ENCODE measurements at regions not wholly inside any gene's neighbourhood (a gene's known extent, or its start where the extent isn't known, plus 50 kb on each side); places are given as distances from the start of the nearest gene placed in this dataset.

DNA sequence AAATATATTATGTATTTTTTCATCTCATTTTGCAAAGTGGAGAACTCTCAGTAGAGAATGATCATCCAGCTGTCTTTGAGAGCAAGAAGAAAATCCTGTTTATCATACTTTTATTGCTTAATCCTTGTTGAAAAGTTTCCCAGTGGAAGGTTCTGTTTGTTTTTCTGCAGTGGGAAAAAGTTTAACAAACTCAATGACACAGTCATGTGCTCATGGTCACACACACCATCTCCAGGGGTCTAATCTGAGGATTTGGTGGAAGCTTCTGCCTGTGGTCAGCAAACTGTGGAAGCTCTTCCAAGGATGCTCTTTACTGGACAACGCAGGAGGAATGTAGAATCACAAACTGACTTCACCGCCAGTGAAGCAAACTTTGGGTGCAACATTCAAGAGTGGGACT lies 1003.9 kb downstream of the SORCS3 start:
- no peaks in the 10 kb centered on the region for H4K20me1 ChIP-seq (ENCODE audit: control insufficient read depth, insufficient read depth, low read length, poor library complexity, severe bottlenecking)
- H3K27ac ChIP-seq (ENCODE audit: low read length in 2 of 2): no peak overlapping the region
- no peaks in the 10 kb centered on the region for H3K9me3 Mint-ChIP-seq (ENCODE audit: insufficient read depth)
- H2AFZ ChIP-seq (ENCODE audit: insufficient read depth, low read depth, low read length, poor library complexity, severe bottlenecking): no peak overlapping the region
- no peak overlapping the region for H3K27ac Mint-ChIP-seq
- no peaks in the 10 kb centered on the region for H3K27me3 ChIP-seq (replicated peaks in 1 of 4; ENCODE audit: control extremely low read depth in 1 of 4, control insufficient read depth in 3 of 4, insufficient read depth in 4 of 4, low read length in 3 of 4)
- CTCF ChIA-PET: no interaction called here
- ATAC-seq (ENCODE audit: low read depth) (no peak), DNase-seq (no peak)
- POLR2A ChIA-PET: no interaction called here
- H3K9ac ChIP-seq (ENCODE audit: low read length): no peak overlapping the region
- no peak for TF ChIP-seq EZH2 (IDR thresholded peaks at IDR 0.05; ENCODE audit: borderline replicate concordance, insufficient read depth, low read depth, low read length, poor library complexity, severe bottlenecking)
- TF ChIP-seq, protein P1, sequence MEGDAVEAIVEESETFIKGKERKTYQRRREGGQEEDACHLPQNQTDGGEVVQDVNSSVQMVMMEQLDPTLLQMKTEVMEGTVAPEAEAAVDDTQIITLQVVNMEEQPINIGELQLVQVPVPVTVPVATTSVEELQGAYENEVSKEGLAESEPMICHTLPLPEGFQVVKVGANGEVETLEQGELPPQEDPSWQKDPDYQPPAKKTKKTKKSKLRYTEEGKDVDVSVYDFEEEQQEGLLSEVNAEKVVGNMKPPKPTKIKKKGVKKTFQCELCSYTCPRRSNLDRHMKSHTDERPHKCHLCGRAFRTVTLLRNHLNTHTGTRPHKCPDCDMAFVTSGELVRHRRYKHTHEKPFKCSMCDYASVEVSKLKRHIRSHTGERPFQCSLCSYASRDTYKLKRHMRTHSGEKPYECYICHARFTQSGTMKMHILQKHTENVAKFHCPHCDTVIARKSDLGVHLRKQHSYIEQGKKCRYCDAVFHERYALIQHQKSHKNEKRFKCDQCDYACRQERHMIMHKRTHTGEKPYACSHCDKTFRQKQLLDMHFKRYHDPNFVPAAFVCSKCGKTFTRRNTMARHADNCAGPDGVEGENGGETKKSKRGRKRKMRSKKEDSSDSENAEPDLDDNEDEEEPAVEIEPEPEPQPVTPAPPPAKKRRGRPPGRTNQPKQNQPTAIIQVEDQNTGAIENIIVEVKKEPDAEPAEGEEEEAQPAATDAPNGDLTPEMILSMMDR (IDR thresholded peaks at IDR 0.05): no peak
- no peaks in the 10 kb centered on the region for H3K9me3 ChIP-seq (ENCODE audit: control extremely low read depth in 1 of 3, control insufficient read depth in 2 of 3, insufficient read depth in 1 of 3, low read length in 2 of 3)
- H3K4me1 ChIP-seq (ENCODE audit: control insufficient read depth in 2 of 2, insufficient read depth in 2 of 2, low read length in 2 of 2): no peaks in the 10 kb centered on the region
- no peaks in the 10 kb centered on the region for H3K79me2 ChIP-seq (ENCODE audit: control insufficient read depth, insufficient read depth, low read length)
- intact Hi-C loops (cut with micrococcal nuclease): no loop called here
- no peak overlapping the region for H3K4me3 Mint-ChIP-seq
- 100% methylated on average over 2 of the region's 2 CpGs for WGBS (ENCODE audit: insufficient coverage)
- H3K27me3 Mint-ChIP-seq: no peaks in the 10 kb centered on the region
- no peak overlapping the region for H3K4me3 ChIP-seq (ENCODE audit: control extremely low read depth in 1 of 5, extremely low read depth in 1 of 5, insufficient read depth in 1 of 5, low read depth in 2 of 5, low read length in 4 of 5)
- H3K4me2 ChIP-seq (replicated peaks; ENCODE audit: low read depth, low read length, poor library complexity, severe bottlenecking): no peak overlapping the region
- no peaks in the 10 kb centered on the region for H3K4me1 Mint-ChIP-seq
- H3K36me3 ChIP-seq (replicated peaks in 1 of 2; ENCODE audit: control extremely low read depth in 1 of 2, control insufficient read depth in 1 of 2, extremely low read depth in 1 of 2, insufficient read depth in 2 of 2, low read length in 1 of 2): no peaks in the 10 kb centered on the region

DNA sequence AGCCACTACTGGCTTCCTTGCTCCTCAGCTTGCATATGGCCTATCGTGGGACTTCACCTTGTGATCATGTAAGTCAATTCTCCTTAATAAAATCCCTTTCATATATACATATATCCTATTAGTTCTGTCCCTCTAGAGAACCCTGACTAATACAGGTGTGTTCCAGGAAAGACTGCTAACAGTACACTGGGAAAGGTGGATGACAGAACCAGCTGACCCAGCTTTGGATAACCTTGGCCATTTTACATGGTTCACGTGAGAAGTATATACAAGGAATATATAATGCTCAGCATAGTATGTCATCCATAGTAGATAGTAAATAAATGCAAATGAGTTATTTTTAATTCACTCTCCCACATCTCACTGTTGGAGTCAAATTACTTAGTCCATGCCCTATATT lies 1003.5 kb downstream of the SORCS3 start:
- Mint-ChIP-seq H3K4me3 (no peak overlapping the region), H3K9me3 (ENCODE audit: insufficient read depth) (no peaks in the 10 kb centered on the region), H3K27me3 (no peaks in the 10 kb centered on the region), H3K4me1 (no peaks in the 10 kb centered on the region), H3K27ac (no peak overlapping the region)
- H3K36me3 ChIP-seq (replicated peaks in 1 of 2; ENCODE audit: control extremely low read depth in 1 of 2, control insufficient read depth in 1 of 2, extremely low read depth in 1 of 2, insufficient read depth in 2 of 2, low read length in 1 of 2): no peaks in the 10 kb centered on the region
- H3K4me1 ChIP-seq (ENCODE audit: control insufficient read depth in 2 of 2, insufficient read depth in 2 of 2, low read length in 2 of 2): no peaks in the 10 kb centered on the region
- intact Hi-C loops (cut with micrococcal nuclease): no loop called here
- no peak overlapping the region for H3K9ac ChIP-seq (ENCODE audit: low read length)
- H3K27me3 ChIP-seq (replicated peaks in 1 of 4; ENCODE audit: control extremely low read depth in 1 of 4, control insufficient read depth in 3 of 4, insufficient read depth in 4 of 4, low read length in 3 of 4): no peaks in the 10 kb centered on the region
- ChIA-PET POLR2A (no interaction called here), CTCF (no interaction called here)
- DNase-seq (no peak), ATAC-seq (ENCODE audit: low read depth) (no peak)
- no peak overlapping the region for H3K27ac ChIP-seq (ENCODE audit: low read length in 2 of 2)
- TF ChIP-seq EZH2 (IDR thresholded peaks at IDR 0.05; ENCODE audit: borderline replicate concordance, insufficient read depth, low read depth, low read length, poor library complexity, severe bottlenecking): no peak
- TF ChIP-seq, protein P1 (IDR thresholded peaks at IDR 0.05): no peak
- no peak overlapping the region for H2AFZ ChIP-seq (ENCODE audit: insufficient read depth, low read depth, low read length, poor library complexity, severe bottlenecking)
- H4K20me1 ChIP-seq (ENCODE audit: control insufficient read depth, insufficient read depth, low read length, poor library complexity, severe bottlenecking): no peaks in the 10 kb centered on the region
- no CpG with 5 or more reads among the region's 2 CpGs for WGBS (ENCODE audit: insufficient coverage)
- H3K79me2 ChIP-seq (ENCODE audit: control insufficient read depth, insufficient read depth, low read length): no peaks in the 10 kb centered on the region
- H3K4me3 ChIP-seq (ENCODE audit: control extremely low read depth in 1 of 5, extremely low read depth in 1 of 5, insufficient read depth in 1 of 5, low read depth in 2 of 5, low read length in 4 of 5): no peak overlapping the region
- no peaks in the 10 kb centered on the region for H3K9me3 ChIP-seq (ENCODE audit: control extremely low read depth in 1 of 3, control insufficient read depth in 2 of 3, insufficient read depth in 1 of 3, low read length in 2 of 3)
- H3K4me2 ChIP-seq (replicated peaks; ENCODE audit: low read depth, low read length, poor library complexity, severe bottlenecking): no peak overlapping the region

All from B cell (primary cell).